ENCODE measurements at regions not wholly inside any gene's neighbourhood (a gene's known extent, or its start where the extent isn't known, plus 50 kb on each side); places are given as distances from the start of the nearest gene placed in this dataset.

- 78 to 86% (median 83%) methylated on average over 6 of the region's 6 CpGs for WGBS, 3 donors
- H3K27ac ChIP-seq (ENCODE audit: low read depth, low read length) = no peak overlapping the region
Measured at GRCh38 chr11:80371931-80372330, 931.1 kb upstream of the TENM4 start.

GRCh38 chr11:80365980-80366379 lies 925.1 kb upstream of the TENM4 start:
- WGBS, 3 donors = 71 to 91% (median 86%) methylated on average over 1 of the region's 1 CpG
- H3K27ac ChIP-seq (ENCODE audit: low read depth, low read length) = no peak overlapping the region

GRCh38 chr11:80365076-80365725 lies 924.4 kb upstream of the TENM4 start:
- 73 to 88% (median 80%) methylated on average over 2 of the region's 2 CpGs for WGBS, 3 donors
- no peak overlapping the region for H3K27ac ChIP-seq (ENCODE audit: low read depth, low read length)

- no peak overlapping the region for H3K27ac ChIP-seq (ENCODE audit: low read depth, low read length)
- WGBS, 3 donors = 79 to 88% (median 87%) methylated on average over 9 of the region's 9 CpGs
Measured at GRCh38 chr11:80362563-80363340, 921.9 kb upstream of the TENM4 start.

- WGBS, 3 donors = 76 to 86% (median 85%) methylated on average over 1 of the region's 1 CpG
- H3K27ac ChIP-seq (ENCODE audit: low read depth, low read length) = no peak overlapping the region
Measured at GRCh38 chr11:80355251-80355650, 914.4 kb upstream of the TENM4 start.

GRCh38 chr11:80350541-80350940 lies 909.7 kb upstream of the TENM4 start:
- H3K27ac ChIP-seq (ENCODE audit: low read depth, low read length) = no peak overlapping the region
- 38 to 45% (median 42%) methylated on average over 3 of the region's 3 CpGs for WGBS, 3 donors

- H3K27ac ChIP-seq (ENCODE audit: low read depth, low read length) = no peak overlapping the region
Measured at GRCh38 chr11:80349997-80350396, 909.2 kb upstream of the TENM4 start.

- no peak overlapping the region for H3K27ac ChIP-seq (ENCODE audit: low read depth, low read length)
- WGBS, 3 donors = 58 to 74% (median 73%) methylated on average over 6 of the region's 6 CpGs
Measured at GRCh38 chr11:80346353-80347059, 905.7 kb upstream of the TENM4 start.

- H3K27ac ChIP-seq (ENCODE audit: low read depth, low read length) = no peak overlapping the region
Measured at GRCh38 chr11:80343436-80343835, 902.6 kb upstream of the TENM4 start.

- no peak overlapping the region for H3K27ac ChIP-seq (ENCODE audit: low read depth, low read length)
- 31 to 80% (median 58%) methylated on average over 2 of the region's 2 CpGs for WGBS, 3 donors
Measured at GRCh38 chr11:80338231-80338630, 897.4 kb upstream of the TENM4 start.

- no peak overlapping the region for H3K27ac ChIP-seq (ENCODE audit: low read depth, low read length)
Measured at GRCh38 chr11:80331694-80332093, 890.9 kb upstream of the TENM4 start.

GRCh38 chr11:80330264-80330663 lies 889.4 kb upstream of the TENM4 start:
- no peak overlapping the region for H3K27ac ChIP-seq (ENCODE audit: low read depth, low read length)
- 60 to 67% (median 62%) methylated on average over 3 of the region's 3 CpGs for WGBS, 3 donors

- 90 to 100% (median 92%) methylated on average over 1 of the region's 1 CpG for WGBS, 3 donors
- no peak overlapping the region for H3K27ac ChIP-seq (ENCODE audit: low read depth, low read length)
Measured at GRCh38 chr11:80328774-80329173, 887.9 kb upstream of the TENM4 start.

- peak overlapping the region; percentile 42 for H3K27ac ChIP-seq (ENCODE audit: low read depth, low read length)
- WGBS, 3 donors = 59 to 70% (median 64%) methylated on average over 4 of the region's 4 CpGs
Measured at GRCh38 chr11:80327956-80328614, 887.3 kb upstream of the TENM4 start.

GRCh38 chr11:80321786-80322185 lies 881.0 kb upstream of the TENM4 start:
- WGBS, 3 donors = 55 to 71% (median 66%) methylated on average over 2 of the region's 2 CpGs
- no peak overlapping the region for H3K27ac ChIP-seq (ENCODE audit: low read depth, low read length)

- 82 to 85% (median 85%) methylated on average over 4 of the region's 4 CpGs for WGBS, 3 donors
- no peak overlapping the region for H3K27ac ChIP-seq (ENCODE audit: low read depth, low read length)
Measured at GRCh38 chr11:80320765-80321164, 879.9 kb upstream of the TENM4 start.

- WGBS, 3 donors = 41 to 70% (median 63%) methylated on average over 1 of the region's 1 CpG
- H3K27ac ChIP-seq (ENCODE audit: low read depth, low read length) = no peak overlapping the region
Measured at GRCh38 chr11:80320226-80320625, 879.4 kb upstream of the TENM4 start.

GRCh38 chr11:80317612-80318011 lies 876.8 kb upstream of the TENM4 start:
- WGBS, 3 donors = 75 to 87% (median 85%) methylated on average over 1 of the region's 1 CpG

GRCh38 chr11:80315200-80315599 lies 874.4 kb upstream of the TENM4 start:
- H3K27ac ChIP-seq (ENCODE audit: low read depth, low read length) = no peak overlapping the region
- 42 to 56% (median 47%) methylated on average over 2 of the region's 2 CpGs for WGBS, 3 donors

More at GRCh38 chr11:80317612-80318011, 876.8 kb upstream of the TENM4 start:
- H3K27ac ChIP-seq (ENCODE audit: low read depth, low read length) = no peak overlapping the region

Data from adipose tissue (tissue), 3 donors.